GM18511 (cell line): ENCODE measurements at regions not wholly inside any gene's neighbourhood (a gene's known extent, or its start where the extent isn't known, plus 50 kb on each side); places are given as distances from the start of the nearest gene placed in this dataset.
"Not testable (repeated sequence)": the region's sequence is repeated elsewhere in the genome, so short reads cannot be mapped to it uniquely, and the experiment has no call there.

Experiments used
- ATAC-seq: cut with Tn5 transposase; IDR thresholded peaks from one replicate; pipeline ENCODE4 v1.9.1; 2021; ENCODE audit warnings: mild to moderate bottlenecking, moderate library complexity; ENCODE audit not compliant: unreplicated experiment

- ATAC-seq, result no peak
Observed at GRCh38 chr5:105688227-105688792, 1982.4 kb downstream of the EFNA5 start.

- no peak for ATAC-seq
Observed at GRCh38 chr5:105687493-105687892, 1983.2 kb downstream of the EFNA5 start.

GRCh38 chr5:105685884-105686283 lies 1984.9 kb downstream of the EFNA5 start:
- no peak for ATAC-seq

GRCh38 chr5:105684799-105685198 lies 1985.9 kb downstream of the EFNA5 start:
- no peak for ATAC-seq

GRCh38 chr5:105680858-105681475 lies 1989.8 kb downstream of the EFNA5 start:
- ATAC-seq, result no peak

- no peak for ATAC-seq
Observed at GRCh38 chr5:105677291-105677690, 1993.4 kb downstream of the EFNA5 start.

- no peak for ATAC-seq
Observed at GRCh38 chr5:105670596-105670995, 2000.1 kb downstream of the EFNA5 start.

- no peak for ATAC-seq
Observed at GRCh38 chr5:105663671-105664070, 2007.1 kb downstream of the EFNA5 start.

GRCh38 chr5:105659396-105659795 lies 2011.3 kb downstream of the EFNA5 start:
- no peak for ATAC-seq

- no peak for ATAC-seq
Observed at GRCh38 chr5:105640328-105640727, 2030.4 kb downstream of the EFNA5 start.

GRCh38 chr5:105639511-105639910 lies 2031.2 kb downstream of the EFNA5 start:
- ATAC-seq, result no peak

- no peak for ATAC-seq
Observed at GRCh38 chr5:105639068-105639467, 2031.7 kb downstream of the EFNA5 start.

GRCh38 chr5:105638437-105638836 lies 2032.3 kb downstream of the EFNA5 start:
- no peak for ATAC-seq

- ATAC-seq, result no peak
Observed at GRCh38 chr5:105632043-105632442, 2038.7 kb downstream of the EFNA5 start.

- ATAC-seq, result no peak
Observed at GRCh38 chr5:105630803-105631202, 2039.9 kb downstream of the EFNA5 start.

GRCh38 chr5:105619725-105620124 lies 2051.0 kb downstream of the EFNA5 start:
- ATAC-seq, result no peak

GRCh38 chr5:105617436-105618215 lies 2053.1 kb downstream of the EFNA5 start:
- no peak for ATAC-seq

GRCh38 chr5:105616599-105616998 lies 2054.0 kb upstream of the NUDT12 start:
- no peak for ATAC-seq

GRCh38 chr5:105602406-105602805 lies 2039.8 kb upstream of the NUDT12 start:
- ATAC-seq, result not testable (repeated sequence)

GRCh38 chr5:105593011-105593760 lies 2030.6 kb upstream of the NUDT12 start:
- no peak for ATAC-seq

GRCh38 chr5:105587963-105588662 lies 2025.5 kb upstream of the NUDT12 start:
- ATAC-seq, result no peak
